ENCODE measurements at regions not wholly inside any gene's neighbourhood (a gene's known extent, or its start where the extent isn't known, plus 50 kb on each side); places are given as distances from the start of the nearest gene placed in this dataset.

DNA sequence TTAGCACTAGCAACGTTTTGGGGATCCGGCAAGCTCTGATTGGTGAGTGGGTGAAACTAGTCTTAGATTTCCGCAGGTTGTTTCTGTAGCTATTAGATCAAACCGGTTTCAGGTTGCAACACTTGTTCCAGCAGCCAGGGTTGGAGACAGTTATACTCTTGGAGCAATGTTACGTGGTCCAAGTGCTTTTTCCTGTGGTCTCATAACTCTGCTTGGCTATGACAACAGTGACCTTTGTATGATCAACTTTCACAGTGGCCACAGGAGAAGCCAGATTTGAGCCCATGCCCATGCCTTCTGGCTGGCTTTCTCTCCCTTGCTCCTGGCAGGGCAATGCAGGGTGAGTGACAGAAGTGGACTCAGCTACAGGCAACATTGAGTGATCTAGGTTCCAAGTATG lies 84.5 kb upstream of the TAF1B start:
- DNase-seq = no peak

DNA sequence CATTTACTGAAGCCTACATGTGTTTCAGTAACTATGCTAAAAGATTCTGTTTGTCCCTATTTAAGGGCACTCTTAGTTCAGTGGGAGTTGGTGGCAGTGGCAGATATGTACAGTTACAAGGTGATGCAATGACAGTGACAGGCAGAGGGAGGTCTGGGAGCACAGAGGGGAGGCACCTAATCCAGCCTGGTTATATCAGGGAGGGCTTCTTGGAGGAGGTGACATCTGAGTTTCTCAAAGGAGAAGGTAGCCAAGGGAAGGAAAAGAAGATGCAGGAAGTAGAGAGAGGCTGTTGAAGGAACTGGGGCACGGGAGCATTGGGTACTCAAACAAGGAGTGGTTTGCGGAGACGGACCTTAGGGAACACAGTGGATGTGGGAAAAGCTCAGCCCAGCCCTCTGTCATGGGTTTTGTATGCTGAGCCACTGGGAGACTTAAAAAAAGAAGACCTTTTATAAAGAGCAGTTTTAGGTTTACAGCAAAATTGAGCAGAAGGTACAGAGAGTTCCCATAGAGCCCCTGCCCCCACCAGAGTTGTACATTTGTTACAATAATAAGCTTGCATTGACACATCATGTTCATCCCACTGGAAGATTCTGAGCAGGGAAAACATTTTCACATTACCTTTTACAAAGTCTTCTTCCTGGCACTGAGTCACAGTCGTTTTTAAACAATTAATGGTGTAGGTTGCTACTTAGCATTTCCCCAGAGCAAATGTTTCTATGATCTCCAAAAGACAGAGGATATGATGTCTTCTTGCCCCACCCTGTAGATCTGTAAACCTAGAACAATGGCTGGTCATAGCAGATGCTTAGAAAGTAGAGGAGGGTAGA lies 83.0 kb upstream of the TAF1B start:
- no peak for DNase-seq

GRCh38 chr2:9760902-9761228 lies 82.4 kb upstream of the TAF1B start:
- no peak for DNase-seq

DNA sequence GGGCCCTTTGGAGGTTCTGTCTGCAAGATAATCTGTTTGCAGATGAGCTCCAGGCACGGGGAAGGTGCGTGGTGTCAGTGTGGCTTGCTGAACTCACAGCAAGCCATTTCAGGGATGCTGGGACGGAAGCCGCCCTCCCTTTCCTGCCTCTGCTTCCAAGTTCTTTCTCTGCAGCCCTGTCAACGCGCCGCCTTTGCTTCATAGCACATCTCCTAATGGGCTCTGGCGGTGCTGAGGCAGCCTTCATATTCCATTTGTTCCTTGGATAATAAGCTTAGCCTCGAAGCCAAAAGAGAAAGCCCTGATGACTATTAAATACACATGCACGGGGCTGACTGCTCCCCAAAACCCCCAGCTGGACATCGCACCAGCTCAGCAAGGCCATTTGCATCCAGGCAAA lies 81.7 kb upstream of the TAF1B start:
- no peak for DNase-seq

DNA sequence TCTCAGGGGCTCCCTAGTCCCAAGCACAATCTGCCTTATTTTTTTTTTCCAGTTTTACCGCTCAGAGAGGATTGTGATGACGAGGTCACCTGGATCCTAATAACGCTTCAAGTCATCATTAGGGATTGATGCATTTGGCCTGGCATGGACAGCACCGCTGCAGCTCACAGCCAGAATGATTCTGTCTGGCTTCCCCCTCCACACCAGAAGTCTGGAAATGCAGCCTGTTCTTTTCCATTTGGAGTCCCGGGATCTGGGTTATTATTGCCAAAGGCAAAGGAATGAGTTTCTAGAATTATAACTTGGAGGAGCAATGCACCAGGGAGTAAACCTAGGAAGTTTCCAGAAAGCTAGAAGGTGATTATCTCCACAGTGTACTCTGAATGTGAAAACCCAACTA lies 81.1 kb upstream of the TAF1B start:
- no peak for DNase-seq

DNA sequence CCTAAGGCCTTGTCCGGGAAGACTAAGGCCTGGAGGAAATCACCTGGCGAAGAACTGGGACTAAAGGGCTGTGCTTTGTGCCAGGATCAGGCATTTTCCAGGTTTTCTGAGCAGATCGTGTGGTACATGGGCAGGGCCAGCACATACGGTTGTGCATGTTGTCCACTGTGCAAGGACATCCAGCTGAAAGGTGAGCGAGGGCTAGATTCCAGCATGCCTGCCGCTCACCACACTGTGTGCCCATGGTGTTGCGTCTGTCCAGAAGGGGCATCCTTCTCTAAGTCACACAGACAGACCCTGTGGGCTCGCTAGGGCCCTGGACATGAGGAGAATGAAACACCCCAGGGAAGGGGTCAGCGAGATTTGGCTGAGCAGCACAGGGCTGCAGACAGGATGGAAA lies 80.3 kb upstream of the TAF1B start:
- DNase-seq = no peak

- DNase-seq = no peak
Measured at GRCh38 chr2:9763356-9764152, 79.7 kb upstream of the TAF1B start.

- peak; percentile 83 for DNase-seq
Measured at GRCh38 chr2:9764153-9764778, 79.0 kb upstream of the TAF1B start.

DNA sequence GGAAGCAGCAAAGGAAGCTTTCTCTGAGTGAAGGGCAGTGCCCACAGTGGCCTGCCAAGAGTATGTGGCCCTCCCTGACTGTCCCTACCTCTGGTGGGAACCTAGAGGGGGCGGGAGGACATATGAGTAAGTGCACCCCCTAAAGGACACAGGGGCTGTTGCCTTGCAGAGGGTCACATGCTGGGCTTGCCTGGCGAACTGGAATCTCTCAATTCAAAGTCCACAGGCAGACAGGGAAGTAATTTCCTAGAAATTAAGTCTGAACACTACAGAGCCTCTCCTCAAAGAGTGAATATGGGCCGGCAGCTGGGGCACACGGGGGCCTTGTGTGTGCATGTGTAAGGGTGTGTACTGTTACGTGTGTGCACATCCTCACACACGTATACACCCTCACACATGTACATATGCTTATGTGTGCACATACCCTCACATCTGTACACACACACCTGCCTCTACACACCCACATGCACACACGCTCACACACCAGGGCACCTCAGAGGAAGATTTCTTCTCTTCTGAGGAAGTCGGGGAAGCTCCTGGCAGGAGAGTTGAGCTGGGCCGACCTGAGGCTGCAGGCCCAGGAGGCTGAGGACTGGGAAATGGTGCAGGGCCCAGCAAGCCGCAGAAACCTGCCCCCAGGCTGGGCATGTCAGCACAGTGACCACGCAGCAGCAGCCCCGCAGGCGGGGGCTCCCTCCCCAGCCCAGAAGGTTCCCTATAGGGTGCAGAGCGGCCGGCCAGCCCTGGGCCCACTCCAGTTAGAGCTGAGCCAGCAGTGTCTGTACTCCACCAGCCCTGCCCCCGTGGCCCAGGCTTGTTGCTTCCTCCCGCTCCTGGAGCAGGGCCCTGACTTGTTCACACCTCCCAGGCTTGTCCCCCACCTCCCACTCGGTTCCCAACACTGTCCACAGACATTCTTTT lies 77.4 kb upstream of the TAF1B start:
- no peak for DNase-seq

DNA sequence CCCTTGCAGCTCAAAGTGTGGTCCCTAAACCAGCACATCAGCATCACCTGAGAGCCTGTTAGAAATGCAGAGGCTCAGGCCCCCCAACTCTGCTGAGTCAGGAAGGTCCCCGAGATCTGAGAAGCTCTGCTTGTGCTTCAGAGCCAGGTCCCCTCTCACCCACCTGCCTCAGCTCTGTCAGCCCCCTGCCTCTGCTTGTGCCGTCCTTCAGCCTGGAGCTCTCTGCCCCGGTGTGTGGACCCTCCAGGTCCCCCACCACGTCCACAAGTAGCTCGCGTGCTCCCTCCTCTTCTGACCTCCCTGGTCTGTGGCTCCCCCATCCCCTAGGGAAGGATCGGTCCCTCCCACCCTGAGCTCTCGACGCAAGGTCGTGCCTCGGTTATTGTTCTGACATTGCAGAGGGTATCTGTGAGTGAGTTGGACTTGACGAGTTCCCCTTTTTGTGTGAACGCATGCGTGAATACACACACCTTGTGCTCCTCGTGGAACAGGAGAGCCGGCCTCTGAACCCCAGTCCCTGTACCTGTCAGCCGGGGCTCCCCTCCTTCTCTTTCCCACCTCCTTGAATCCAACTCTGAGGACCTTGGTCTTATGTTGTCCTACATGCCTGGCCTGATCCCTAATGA lies 75.5 kb upstream of the TAF1B start:
- DNase-seq = no peak

DNA sequence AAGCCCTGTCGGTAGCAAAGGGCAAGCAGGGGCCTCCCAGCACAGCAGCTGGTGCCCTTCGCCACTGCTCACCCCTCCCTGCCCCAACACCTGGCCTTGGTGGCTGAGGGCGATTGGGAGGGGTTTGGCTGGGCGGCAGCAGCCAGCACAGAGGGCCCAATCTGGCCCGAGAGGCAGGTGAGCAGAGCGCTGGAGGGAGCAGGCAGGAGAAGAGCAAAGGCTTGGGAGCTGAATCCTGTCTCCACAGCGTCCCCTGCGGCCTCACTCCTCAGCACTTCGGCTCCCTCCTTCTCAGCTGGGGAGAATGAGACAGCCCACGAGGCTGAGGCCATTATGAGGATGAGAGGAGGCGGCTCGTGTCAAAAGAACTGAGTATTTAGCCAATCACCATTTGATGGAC lies 74.9 kb upstream of the TAF1B start:
- DNase-seq = peak; percentile 85

- DNase-seq = peak; percentile 72
Measured at GRCh38 chr2:9769171-9770005, 73.9 kb upstream of the TAF1B start.

- DNase-seq = no peak
Measured at GRCh38 chr2:9770006-9770307, 73.3 kb upstream of the TAF1B start.

- DNase-seq = no peak
Measured at GRCh38 chr2:9770308-9771100, 72.8 kb upstream of the TAF1B start.

DNA sequence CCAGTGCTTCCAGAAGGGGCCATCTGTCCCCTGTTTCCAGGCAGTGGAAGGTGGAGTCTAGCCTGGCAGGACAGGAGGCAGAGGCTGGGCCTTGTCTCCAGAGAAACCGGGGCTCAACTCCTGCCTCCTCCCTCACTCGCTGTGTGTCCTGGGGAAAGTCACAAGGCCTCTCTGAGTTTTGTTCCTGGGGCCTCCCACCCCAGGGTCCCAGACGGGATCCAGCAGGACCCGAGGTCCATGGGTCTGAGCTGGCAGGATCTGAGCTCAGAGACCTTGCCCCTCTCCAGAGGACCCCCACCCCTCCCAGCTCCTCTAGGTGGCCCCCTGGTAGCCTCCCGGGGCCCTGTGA lies 72.2 kb upstream of the TAF1B start:
- DNase-seq = no peak

GRCh38 chr2:9771481-9772017 lies 71.7 kb upstream of the TAF1B start:
- no peak for DNase-seq

DNA sequence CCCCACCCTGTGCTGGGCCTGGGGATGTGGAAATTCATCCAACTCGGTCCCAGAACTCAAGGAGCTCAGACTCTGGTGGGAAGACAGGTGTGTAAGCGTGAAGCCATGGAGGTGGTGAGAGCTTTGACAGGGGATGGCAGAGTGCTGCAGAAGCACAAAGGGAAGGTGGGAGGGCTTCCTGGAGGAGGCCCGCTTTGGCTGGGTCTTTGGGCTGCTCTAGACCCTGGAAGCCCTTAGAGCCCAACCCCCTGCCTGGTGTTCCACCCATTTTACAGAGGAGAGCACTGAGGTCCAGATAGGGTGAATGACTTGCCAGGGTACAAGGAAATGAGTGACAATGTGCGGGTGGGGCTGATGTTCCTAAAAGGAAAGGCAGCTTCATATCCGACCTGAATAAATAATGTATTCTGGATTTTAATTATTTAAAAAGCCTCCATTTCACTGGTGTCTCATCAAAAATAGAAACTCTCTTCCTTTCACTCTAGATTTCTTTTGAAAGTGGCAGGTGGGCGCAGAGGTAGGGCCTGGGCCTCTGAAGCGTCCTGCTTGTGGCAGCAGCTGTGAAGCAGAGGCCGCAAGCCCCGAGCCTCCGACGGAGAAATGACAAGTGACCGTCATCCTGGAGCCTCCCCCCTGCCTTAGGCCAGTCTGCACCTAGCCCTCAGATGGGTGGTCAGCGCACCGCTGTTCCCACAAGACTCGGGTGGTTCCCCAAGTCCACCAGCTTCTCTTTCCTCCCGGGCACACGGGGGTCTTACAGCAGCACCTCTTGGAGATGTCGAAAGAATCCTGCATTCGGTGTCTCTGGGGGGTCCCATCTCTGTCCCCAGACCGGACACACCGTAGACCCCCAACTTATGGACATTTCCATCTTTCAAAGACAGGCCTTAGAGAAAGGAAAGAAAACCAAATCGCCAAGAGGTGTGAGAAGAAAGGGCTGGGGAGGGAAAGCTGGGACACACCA lies 71.0 kb upstream of the TAF1B start:
- DNase-seq = no peak

GRCh38 chr2:9772999-9773902 lies 70.0 kb upstream of the TAF1B start:
- DNase-seq = no peak

Data from NCI-H1105 treated with DMSO at 0.1 percent for 48 hours (cell line).